SK-N-MC (cell line): ENCODE measurements at regions not wholly inside any gene's neighbourhood (a gene's known extent, or its start where the extent isn't known, plus 50 kb on each side); places are given as distances from the start of the nearest gene placed in this dataset.
"Not testable (repeated sequence)": the region's sequence is repeated elsewhere in the genome, so short reads cannot be mapped to it uniquely, and the experiment has no call there.

Experiments used
- DNase-seq: peaks from one replicate; pipeline ENCODE4 v3.0.0-alpha.2; 2011; ENCODE audit warnings: low read depth, low spot score
- H3K27ac ChIP-seq: fragments of 200-600 bp; sonication (generic); 2 replicates; pipeline ENCODE4 v1.5.1; 2016; ENCODE audit warnings: mixed run types
- H3K36me3 ChIP-seq: fragments of 200-600 bp; sonication (generic); 2 replicates; pipeline ENCODE4 v1.6.1; 2017; ENCODE audit warnings: antibody characterized with exemption, low read length, mixed read lengths; ENCODE audit not compliant: insufficient read depth
- H3K4me3 ChIP-seq: fragments of 200-600 bp; sonication (generic); 2 replicates; pipeline ENCODE4 v1.5.1; 2016
- H3K9ac ChIP-seq: fragments of 200-600 bp; sonication (generic); 2 replicates; pipeline ENCODE4 v1.8.0; 2017; ENCODE audit warnings: mixed run types, mixed read lengths; ENCODE audit not compliant: insufficient read length
- H3K9me3 ChIP-seq: fragments of 200-600 bp; sonication (generic); 2 replicates; pipeline ENCODE4 v1.6.1; 2017; ENCODE audit warnings: low read depth, mild to moderate bottlenecking, antibody characterized with exemption, low read length, moderate library complexity, mixed read lengths
- EZH2 ChIP-seq: fragments of 200-600 bp; sonication (generic); IDR thresholded peaks from one replicate; pipeline ENCODE4 v1.6.1; 2017; ENCODE audit warnings: antibody characterized with exemption
- FOXP2 ChIP-seq: optimal IDR thresholded peaks from 2 replicates; pipeline ENCODE3; 2011; ENCODE audit warnings: mild to moderate bottlenecking, moderate library complexity; ENCODE audit not compliant: insufficient read depth; ENCODE audit errors: extremely low read length, control extremely low read depth
- POLR2AphosphoS5 ChIP-seq: IDR thresholded peaks from 2 replicates; pipeline ENCODE4 v1.6.1; 2012; ENCODE audit warnings: mild to moderate bottlenecking, low read depth, low read length, borderline replicate concordance

GRCh38 chr2:126050991-126051736, 604.8 kb upstream of the GYPC start:
- DNase-seq, result no peak
- no peak for TF ChIP-seq FOXP2
- no peak overlapping the region for H3K27ac ChIP-seq
- no peaks in the 10 kb centered on the region for H3K36me3 ChIP-seq
- peaks cover 8% of the 10 kb centered on the region; the same call in 1 of the 2 replicates for H3K9me3 ChIP-seq
- no peak overlapping the region for H3K9ac ChIP-seq
- no peak overlapping the region for H3K4me3 ChIP-seq

- not testable (repeated sequence) for H3K9ac ChIP-seq, DNase-seq
Measured at GRCh38 chr2:126051737-126052240, 604.2 kb upstream of the GYPC start.

GRCh38 chr2:126059379-126059778, 596.6 kb upstream of the GYPC start:
- TF ChIP-seq POLR2AphosphoS5 (no peak; the same call in 1 of the 2 replicates), FOXP2 (peak; percentile 78), EZH2 (no peak)
- DNase-seq, result peak; percentile 90
- Histone ChIP-seq H3K9me3 (peaks cover 1% of the 10 kb centered on the region; the same call in 1 of the 2 replicates), H3K4me3 (peak overlapping the region; percentile 65), H3K36me3 (0 out of 2 replicates have a peak, but pooled peaks cover 3% of the 10 kb centered on the region), H3K9ac (peak overlapping the region; percentile 66), H3K27ac (peak overlapping the region; percentile 98)

More at GRCh38 chr2:126051737-126052240, 604.2 kb upstream of the GYPC start:
- not testable (repeated sequence) for H3K27ac ChIP-seq, H3K9me3 ChIP-seq, H3K4me3 ChIP-seq, H3K36me3 ChIP-seq

GRCh38 chr2:126085011-126085795, 570.8 kb upstream of the GYPC start:
- Histone ChIP-seq H3K4me3 (no peak overlapping the region), H3K9ac (no peak overlapping the region), H3K9me3 (no peaks in the 10 kb centered on the region), H3K27ac (no peak overlapping the region), H3K36me3 (no peaks in the 10 kb centered on the region)
- no peak for DNase-seq
- TF ChIP-seq EZH2 (no peak), POLR2AphosphoS5 (no peak), FOXP2 (no peak)

- TF ChIP-seq FOXP2 (no peak), POLR2AphosphoS5 (no peak), EZH2 (no peak)
- H3K27ac ChIP-seq, result no peak overlapping the region
- H3K4me3 ChIP-seq, result no peak overlapping the region
- H3K9me3 ChIP-seq, result no peaks in the 10 kb centered on the region
- no peak overlapping the region for H3K9ac ChIP-seq
- no peaks in the 10 kb centered on the region for H3K36me3 ChIP-seq
- DNase-seq, result no peak
Measured at GRCh38 chr2:126100962-126101361, 555.0 kb upstream of the GYPC start.

GRCh38 chr2:126106006-126106405, 550.0 kb upstream of the GYPC start:
- no peak overlapping the region for H3K4me3 ChIP-seq
- no peak for DNase-seq
- H3K9ac ChIP-seq, result no peak overlapping the region
- no peaks in the 10 kb centered on the region for H3K9me3 ChIP-seq
- H3K27ac ChIP-seq, result no peak overlapping the region
- TF ChIP-seq EZH2 (no peak), FOXP2 (no peak)
- no peaks in the 10 kb centered on the region for H3K36me3 ChIP-seq

GRCh38 chr2:126107883-126108282, 548.1 kb upstream of the GYPC start:
- Histone ChIP-seq H3K27ac (no peak overlapping the region), H3K36me3 (no peaks in the 10 kb centered on the region), H3K4me3 (no peak overlapping the region), H3K9ac (no peak overlapping the region), H3K9me3 (no peaks in the 10 kb centered on the region)
- no peak for DNase-seq
- TF ChIP-seq EZH2 (no peak), POLR2AphosphoS5 (no peak), FOXP2 (no peak)

GRCh38 chr2:126115975-126116374, 540.0 kb upstream of the GYPC start:
- TF ChIP-seq POLR2AphosphoS5 (no peak), FOXP2 (no peak), EZH2 (no peak)
- no peak overlapping the region for H3K4me3 ChIP-seq
- H3K27ac ChIP-seq, result no peak overlapping the region
- DNase-seq, result no peak
- H3K9me3 ChIP-seq, result no peaks in the 10 kb centered on the region
- no peak overlapping the region for H3K9ac ChIP-seq
- no peaks in the 10 kb centered on the region for H3K36me3 ChIP-seq
